ENCODE measurements at regions not wholly inside any gene's neighbourhood (a gene's known extent, or its start where the extent isn't known, plus 50 kb on each side); places are given as distances from the start of the nearest gene placed in this dataset.

DNA sequence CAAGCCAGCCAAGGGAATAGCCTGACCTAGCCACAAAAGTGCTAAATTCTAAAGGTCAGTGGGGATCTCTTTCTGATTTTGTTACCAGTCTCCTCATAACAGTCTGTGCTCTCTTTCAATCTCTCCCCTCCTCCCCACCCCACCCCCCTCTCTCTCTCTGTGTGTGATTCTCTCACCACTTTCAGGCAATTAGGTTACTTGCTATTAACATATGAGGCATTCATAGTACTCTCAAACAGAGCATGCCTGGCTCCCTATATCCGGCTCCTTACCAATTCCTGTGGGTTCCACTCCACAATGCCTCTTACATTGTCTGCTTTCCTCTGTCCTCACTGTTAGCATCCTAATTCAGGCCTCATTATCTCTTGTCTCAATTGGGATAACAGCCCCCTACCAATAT, 464.3 kb upstream of the DEPDC1 start:
- TF ChIP-seq CTCF (IDR thresholded peaks at IDR 0.05) (no peak), POLR2A (IDR thresholded peaks at IDR 0.05) (no peak)
